Dermis blood vessel endothelial cell (primary cell): ENCODE measurements at regions not wholly inside any gene's neighbourhood (a gene's known extent, or its start where the extent isn't known, plus 50 kb on each side); places are given as distances from the start of the nearest gene placed in this dataset.

Experiments used
- DNase-seq: peaks from one replicate; pipeline ENCODE4 v3.0.0; 2010

DNA sequence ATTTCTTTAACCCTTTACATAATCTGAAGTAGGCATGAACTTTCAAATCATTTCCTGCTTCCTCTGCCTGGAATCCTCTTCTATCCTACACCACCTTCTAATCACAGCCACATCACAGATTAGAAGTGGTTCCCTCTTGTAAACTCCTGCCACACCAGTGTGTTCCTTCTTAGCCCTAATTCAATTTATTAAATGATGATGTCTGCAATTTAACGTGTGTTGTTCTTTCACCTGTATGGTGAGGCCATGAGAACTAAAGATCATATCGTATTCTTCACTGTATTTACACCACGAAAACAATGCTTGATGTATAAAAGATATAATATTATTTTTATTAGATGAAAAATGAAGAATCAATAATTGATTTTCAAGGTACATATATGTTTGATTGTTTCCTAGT lies 494.3 kb downstream of the EPHA4 start:
- no peak for DNase-seq

DNA sequence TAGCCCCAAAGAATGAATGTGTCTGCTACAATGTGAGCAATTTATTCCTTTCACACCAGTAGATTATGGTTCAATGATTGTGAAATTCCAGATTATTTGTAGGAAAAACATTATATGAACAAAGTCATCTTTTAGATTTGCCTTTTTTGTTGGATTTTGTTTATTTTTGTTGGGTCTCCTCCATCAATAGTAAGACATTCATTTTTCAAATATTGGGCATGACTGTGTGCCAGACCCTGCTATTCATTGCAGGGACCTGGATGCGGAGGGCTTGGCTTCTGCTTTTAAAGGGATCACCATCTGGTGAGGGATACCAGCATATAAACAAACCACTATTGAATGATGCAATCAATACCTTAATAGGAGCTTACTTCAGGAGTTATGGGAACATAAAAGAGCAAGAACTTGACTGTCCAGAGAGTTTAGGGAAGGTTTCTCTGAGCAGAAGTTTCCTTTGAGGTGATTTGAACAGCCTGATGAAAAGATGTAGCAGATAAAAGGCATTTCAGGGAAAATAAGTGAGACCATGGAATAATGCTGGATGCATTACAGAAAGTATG lies 486.7 kb downstream of the EPHA4 start:
- no peak for DNase-seq

DNA sequence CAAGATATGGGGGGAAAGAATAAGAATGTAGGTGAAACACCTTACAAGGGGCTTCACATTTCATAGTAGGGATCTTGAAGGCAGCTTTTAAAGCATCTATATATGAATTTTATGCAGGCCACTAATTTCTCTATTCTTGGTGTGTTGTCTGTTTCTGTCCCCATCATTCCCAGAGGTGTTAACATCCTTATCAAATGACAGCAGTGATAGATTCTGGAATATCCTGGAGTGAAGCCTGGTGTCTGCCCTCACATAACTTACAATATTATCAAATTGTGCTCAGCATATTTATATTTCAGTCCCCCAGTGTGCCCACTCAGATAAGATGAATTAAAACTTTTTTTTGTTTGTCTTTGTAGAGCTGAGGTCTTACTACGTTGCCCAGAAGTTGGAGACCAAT lies 486.2 kb downstream of the EPHA4 start:
- no peak for DNase-seq

DNA sequence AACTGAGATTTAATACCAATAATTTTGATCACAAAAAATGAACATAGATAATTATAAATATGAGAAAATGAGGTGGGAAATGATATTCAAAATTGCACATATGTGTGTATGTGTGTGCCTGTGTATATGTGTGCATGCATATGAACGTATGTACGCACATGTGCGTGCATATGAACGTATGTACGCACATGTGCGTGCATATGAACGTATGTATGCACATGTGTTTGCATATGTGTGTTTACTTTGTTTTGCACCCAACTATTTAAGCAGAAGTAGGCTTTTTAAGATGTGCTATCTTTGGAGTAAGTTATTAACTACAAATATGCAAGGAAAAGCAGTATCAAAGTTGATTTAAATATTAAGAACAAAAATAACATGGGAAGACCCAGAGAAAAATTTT lies 484.3 kb downstream of the EPHA4 start:
- no peak for DNase-seq

DNA sequence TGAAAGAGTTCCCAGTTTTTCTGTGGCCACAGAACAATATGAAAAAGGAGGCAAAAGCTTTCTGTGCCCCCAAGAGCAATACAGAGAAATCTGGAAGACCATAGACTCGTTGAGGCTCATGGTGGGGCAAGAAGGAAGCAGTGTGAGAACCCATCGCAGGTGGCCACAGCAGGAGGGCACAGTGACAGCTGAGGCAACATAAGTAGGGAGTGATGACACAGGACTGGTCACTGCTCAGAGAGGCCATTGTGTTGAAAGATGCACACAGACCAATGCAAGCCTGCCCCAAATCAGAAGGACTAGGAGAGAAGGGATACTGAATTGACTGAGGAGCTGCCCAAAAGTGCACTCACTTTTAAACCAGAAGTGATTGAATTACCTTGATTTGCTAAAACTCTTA lies 483.6 kb downstream of the EPHA4 start:
- no peak for DNase-seq

DNA sequence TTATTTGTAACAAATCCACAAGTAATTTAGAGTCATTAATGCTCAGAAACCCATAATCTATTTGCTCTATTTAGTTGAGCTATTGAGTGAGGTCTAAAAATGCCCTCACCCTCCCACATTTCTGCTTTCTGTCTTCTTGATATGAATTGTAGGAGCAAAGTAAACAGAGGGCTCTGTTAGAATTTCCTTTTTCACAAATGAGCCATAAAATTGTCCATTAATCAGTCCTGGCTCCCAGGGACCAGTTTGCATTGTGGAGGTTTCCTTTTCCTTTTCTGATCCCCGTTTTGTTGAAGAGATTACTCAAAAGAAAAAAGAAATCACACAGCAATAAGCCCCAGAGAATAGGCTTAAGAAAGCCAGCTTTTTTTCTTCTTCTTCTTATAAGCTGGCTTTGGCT lies 476.7 kb downstream of the EPHA4 start:
- no peak for DNase-seq

DNA sequence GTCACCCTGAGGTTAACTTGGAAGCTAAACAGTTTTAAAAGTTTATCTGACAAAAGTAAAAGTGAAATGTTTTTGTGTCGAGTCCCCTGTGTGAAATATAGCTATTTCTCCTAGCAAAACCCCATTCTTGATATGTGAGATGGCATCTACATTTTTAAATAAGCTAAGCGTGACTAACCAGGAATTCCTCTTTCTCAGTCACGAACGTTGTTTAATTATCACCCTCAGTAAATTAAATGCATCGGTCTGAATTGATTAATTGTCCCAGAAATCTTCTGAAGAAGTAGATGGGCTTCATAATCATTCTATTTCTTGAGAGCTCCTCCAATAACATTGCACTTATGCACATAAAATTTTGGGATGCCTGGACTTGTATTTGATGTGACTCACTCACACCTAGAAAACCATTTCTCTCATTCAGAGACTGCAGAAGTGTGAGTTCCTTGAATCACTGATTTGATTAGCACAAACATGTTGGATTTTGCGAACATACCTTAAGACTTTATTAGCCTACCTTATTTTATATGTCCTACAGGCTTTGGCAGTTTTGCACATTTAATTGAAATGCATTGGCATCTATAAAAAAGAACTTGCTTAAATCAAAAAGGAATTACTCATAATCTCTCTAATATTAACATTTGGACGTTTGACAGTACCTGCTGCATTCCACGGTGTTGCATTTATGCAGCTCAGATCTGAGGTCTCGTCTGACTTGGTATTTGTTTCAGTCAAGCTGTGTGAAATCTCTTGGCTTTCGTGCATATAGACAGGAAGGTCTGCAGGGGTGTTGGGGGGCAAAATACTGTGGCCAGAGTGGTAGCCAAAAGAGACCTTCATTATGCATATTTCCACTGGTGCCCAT lies 475.2 kb downstream of the EPHA4 start:
- no peak for DNase-seq

DNA sequence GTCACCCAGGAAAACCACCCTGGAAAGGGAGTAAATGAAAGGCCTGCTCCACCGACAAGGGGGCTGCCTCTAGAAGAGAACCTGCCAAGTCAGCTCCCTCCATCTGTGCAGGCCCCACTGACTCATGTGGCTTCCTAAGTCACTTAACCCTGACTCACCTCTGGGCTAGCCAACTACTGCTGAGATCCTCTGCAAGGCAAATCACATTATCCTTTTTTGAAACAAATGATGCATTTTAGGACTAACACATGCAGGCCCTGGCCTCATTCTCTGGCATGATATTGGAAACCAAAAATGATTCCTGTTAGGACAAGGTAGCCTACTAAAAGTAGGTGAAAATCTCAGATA lies 474.6 kb downstream of the EPHA4 start:
- no peak for DNase-seq

DNA sequence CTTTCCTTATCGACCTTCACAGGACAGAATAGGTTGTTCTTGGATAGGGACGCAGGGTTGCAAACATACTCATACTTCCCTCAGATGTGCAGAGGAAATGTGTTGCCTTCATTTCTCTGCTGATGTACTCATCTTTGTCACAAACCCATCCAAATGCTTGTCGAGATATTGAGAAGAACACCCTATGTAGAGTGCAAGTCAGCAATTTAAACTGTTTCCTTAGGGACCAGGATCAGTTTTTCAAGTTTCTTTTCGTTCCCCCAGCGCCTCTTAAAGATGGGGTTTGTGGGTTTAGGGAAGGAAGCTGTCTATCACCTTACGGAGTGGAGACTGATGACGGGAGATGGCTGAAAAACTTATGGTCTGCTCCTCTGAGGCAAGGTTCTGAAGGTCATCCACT lies 474.2 kb downstream of the EPHA4 start:
- no peak for DNase-seq

DNA sequence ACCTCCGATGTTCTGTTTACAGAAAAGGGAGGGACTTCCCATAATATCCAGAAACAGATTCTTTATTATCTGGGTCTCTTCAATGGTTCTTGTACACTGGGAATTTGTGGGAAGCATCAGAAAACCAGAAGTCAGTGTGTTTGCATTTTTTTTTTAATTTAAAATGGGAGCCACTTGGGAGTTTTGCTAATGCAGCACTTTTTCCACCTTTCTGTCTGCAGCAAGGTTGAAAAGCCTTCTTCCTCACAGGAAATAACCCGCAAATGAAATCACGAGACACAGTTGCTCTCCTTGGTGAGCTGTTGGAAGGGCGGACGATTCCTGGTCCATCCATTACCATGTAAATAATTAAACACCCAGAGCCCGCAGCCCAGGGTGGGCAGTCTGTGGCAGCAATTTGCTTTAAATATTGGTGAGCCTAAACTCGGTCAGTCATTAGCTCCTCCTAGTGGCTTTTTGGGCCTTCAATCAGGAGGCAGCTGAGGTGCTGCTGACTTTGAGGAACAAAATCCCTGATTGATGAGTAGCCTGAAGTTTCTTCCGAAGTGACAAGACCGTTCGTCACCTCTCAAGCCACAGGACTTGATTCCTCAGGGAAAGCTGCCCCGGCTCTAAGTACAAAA lies 471.5 kb downstream of the EPHA4 start:
- DNase-seq: no peak

DNA sequence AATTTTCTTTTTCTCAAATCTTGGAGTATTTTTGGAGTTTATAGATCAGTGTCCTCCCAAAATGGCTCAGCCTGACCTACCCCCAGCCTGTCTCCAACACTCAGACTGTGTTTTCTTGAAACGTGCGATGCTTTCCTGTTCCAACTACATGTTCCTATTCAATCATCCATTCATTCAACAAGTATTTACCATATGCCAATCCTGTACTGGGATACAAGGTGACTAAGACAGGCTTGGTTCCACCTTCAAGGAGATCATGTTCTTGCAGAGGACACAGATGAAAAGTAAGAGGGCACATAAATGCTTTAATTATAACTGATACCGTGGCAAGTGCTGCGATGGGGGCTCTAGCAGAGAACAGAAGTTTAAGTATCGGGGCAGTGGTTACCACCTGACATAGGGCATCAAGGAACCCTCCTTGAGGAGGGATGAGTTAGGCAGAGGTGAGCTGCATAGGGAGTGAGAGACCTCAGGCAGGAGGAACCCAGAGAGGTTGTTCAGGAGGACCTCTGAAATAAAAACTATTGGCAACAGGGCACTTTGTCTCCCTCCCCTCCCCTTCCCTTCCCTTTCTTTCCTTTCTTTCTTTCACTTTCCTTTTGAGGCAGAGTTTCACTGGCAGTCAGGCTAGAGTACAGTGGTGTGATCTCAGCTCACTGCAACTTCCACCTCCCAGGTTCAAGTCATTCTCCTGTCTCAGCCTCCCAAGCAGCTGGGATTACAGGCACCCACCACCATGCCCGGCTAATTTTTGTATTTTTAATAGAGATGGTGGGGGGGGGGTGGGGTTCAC lies 469.0 kb downstream of the EPHA4 start:
- no peak for DNase-seq

DNA sequence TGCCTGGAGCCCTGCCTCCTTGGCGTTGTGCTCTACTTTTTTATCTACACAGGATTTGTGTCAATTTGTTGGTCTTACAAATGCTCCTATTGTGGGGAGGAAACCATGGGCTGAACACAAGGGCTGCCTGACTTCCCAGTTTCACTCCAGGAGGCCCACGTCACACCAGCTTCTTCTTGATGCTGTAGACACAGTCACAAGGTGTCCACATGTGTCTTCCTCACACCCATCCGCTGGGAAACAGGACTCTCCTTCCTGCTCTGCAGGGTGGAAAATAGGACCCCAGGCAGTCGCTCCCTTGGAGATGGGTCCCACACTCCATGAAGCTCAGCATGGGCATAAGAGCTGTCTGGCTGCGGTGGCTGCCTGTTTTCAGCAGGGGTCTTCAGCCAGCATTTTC lies 468.2 kb downstream of the EPHA4 start:
- DNase-seq: no peak

DNA sequence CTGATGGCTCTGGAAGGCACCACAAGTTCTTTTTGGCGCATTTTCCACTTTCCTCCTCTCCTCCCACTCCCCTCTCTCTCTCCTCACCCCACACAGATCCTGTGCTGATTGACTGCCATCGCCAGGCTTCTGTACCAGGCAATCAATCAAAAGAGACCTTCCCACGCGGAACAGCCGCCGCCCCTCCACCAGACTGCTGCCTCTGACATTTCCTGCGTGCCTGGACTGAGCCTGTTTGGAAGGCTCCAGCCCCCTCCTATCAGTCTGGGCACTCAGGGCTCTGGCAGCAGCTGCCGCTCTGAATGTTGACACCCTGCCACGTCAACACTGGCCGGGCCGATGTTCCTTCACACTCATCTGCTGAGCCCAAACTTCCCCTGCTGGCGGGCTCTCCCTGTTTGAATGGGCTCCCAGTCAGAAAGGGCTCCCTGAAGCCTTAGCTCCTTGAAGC lies 467.7 kb downstream of the EPHA4 start:
- no peak for DNase-seq

DNA sequence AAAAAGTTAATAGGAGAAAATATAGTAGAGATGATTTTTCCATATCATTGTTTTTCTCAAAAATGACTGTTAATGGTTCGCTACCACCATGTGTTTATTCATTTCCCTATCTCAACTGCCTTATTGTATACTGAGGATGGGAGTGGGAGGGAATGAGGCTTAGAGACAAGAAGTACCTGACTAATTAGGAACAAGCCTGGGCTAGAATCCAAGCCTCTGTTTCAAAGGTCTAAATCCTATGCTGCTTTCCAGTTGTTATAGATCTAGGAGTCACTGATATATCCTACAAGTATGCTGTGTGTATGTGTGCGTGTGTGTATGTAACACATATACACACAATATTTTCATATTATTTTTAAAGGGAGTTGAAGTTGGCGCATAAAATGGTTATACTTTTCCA lies 465.9 kb downstream of the EPHA4 start:
- no peak for DNase-seq

DNA sequence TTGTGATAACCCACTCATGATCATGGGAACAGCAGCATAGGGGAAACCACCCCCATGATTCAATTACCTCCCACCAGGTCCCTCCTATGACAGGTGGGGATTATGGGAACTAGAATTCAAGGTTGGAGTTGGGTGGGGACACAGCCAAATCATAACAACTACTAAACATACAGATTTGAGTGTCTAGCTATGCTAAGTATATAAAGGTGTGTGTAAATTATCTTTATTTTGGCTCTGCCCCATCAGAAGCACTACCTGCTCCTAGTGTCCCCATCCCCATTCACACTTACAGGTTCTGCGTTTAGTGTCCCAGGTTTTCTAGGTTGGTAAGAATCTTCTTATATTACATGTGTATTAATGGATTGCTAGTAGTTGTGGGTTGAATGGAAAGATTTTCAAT lies 464.7 kb downstream of the EPHA4 start:
- no peak for DNase-seq

DNA sequence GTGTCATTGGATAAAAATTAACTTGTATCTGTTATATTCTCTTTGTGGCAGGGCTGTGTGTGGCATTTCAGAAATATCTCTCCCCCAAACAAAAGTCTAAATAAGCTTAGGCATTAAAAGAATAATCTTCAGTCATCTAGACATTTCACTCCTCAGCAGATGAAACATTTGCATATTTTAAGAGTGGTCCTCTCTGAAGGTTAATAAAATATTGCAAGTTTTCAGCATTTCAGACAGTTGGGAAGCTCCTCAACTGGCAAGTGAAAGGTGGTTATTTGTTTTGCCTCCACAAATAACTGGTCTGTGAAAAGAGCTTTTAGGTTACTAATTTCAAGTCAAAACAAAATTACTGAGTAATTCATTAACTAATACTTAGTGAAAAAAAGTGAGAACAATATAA lies 462.6 kb downstream of the EPHA4 start:
- no peak for DNase-seq

DNA sequence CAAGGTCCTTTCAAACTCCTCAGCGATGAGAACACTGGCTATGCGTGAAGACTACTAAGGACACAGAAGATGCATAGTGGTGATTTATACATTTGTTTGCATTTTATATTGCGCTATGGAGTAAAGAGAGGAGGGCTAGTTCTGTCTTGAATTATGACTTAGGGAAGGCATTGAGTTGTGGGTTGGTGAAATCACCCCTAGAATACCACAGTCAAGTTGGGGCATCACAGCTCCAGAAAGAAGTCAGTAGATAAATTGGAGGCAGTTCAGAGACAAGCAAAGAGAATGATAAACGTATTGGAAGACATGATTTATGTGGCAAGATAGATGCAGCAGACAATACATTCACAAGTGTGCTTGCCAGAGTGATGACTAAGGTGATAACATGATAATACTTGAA lies 460.4 kb downstream of the EPHA4 start:
- DNase-seq: no peak

DNA sequence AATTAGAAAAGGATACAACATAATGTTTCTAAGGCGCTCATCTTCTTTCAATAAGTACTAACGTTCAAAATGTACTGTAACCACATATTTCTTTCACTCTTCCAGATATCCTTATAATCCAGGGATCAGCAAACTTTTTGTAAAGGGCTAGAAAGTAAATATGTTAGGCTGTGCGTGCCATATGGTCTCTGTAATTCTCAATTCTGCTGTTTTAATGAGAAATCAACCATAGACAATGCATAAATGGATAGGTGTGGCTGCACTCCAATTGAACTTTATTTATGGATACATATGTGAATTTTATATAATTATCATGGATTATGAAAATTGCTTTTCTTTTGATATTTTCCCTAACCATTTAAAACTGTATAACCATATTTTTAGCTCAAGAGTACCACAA lies 459.4 kb downstream of the EPHA4 start:
- DNase-seq: no peak

DNA sequence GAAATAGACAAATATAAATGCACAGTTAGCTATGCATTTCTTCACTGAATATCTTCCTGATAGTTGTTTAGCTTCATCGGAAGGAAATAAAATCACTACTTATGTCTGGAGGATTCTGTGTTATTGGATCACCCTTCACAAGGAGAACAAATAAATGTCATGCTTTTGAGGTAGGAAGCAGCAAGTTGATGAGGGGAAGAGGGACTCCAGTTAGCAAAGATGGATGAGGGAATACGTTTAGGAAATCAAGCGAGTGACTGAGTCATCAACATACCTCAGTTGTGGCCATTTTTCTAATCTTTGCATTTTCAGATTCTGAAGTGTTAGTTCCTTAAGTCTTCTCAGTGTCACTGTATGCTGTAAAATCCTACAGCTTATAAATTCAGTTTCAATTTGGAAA lies 456.2 kb downstream of the EPHA4 start:
- DNase-seq: no peak

DNA sequence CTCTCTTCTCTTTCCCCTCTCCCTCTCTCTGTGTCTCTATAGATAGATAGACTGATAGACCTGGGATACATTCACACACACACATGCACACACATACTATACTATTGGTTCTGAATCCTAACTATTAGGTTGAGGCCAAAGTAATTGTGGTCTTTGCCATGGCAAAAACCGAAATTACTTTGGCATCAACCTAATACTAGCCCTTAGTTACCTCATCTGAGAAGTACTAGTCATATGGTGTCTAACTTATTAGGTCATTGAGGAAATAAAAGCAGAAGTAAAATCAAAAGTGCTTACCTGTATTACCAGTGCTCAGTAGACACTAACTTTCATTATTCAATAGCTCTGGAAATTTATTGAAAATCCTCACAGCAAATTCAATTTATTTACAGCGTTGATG lies 451.5 kb downstream of the EPHA4 start:
- DNase-seq: no peak

DNA sequence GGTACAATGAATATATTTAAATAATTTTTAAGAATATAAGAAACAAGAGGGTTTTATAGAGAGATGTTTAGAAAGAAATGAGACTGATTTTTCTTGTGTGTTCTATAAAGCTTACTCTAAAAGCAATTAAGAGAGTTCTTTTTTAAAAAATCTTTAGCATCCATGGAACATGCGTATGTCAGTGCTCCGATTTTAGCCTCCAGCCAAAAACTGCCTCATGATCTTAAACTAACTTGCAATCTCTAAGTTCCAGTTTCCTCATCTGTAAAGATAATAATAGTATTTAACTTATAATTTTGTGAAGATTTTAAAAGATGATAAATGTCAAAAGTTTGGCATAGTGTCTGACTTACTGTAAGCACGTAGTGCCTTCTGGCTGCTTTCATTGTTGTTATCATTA lies 448.7 kb downstream of the EPHA4 start:
- DNase-seq: no peak

DNA sequence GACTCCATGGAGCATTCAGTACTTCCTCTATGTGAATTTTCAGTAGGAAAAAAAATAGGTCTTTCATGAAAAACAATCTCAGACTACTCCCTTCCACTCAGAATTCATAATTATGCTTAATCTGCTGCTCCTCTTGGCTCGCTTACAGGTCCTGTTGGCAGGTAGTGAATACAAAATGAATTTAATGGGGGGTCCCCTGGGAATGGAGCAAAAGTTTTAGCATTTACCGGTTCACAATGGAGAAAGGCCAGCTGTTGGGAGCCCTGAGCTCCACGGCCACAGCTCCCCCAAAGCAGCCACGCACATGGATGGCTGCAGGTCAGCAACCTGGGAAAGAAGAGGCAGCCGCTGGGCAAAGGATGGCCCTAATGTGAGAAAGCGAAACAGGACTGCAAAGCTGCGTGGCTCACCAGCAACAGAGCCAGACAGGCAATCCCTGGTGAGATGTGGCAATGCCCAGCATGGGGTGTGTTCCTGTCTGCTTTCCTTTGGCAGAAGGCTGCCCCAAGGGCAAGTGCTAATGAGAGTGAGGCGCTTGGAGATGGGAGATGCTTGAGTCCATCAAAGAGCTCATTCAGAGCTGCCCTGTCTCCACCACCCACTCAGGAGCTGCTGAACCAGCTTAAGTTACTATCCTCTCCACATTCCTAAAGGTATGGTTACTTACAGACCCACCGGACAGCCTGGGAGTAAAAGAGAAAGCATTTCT lies 447.4 kb downstream of the EPHA4 start:
- no peak for DNase-seq

DNA sequence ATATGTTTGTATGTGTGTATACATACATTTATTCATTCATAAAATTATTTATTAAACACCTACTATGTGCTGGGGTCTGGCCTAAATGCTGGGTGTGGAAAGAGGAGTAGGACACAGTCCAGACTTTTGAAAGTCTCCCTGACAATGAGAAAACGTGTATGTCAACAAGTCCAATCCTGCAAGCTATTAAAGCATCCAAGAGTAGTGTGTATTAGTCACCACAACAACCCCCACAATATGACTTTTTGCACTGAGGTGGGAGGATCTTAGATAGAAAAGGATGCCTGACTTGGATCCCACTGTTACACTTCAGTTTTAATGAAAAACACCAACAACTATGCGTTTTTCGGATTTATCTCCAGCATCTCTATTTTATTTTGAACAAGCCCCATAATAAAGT lies 446.4 kb downstream of the EPHA4 start:
- no peak for DNase-seq
